Stimulated activated naive B cell treated with anti-CD40 and anti-IgM and Interleukin-4, amounts not matched to agents 10 μg/mL and 1 μg/mL and 100 μg/mL, for 72 hours (primary cell): ENCODE measurements at regions not wholly inside any gene's neighbourhood (a gene's known extent, or its start where the extent isn't known, plus 50 kb on each side); places are given as distances from the start of the nearest gene placed in this dataset.
"Not testable (repeated sequence)": the region's sequence is repeated elsewhere in the genome, so short reads cannot be mapped to it uniquely, and the experiment has no call there.

Experiments used
- ATAC-seq, 2 donors: fragments of 150-1000 bp; cut with Tn5 transposase; replicated peaks; 2 replicates each; pipeline ENCODE4 v1.10.0; 2021; ENCODE audit warnings: moderate library complexity in 1 of 2
- DNase-seq: peaks from one replicate; pipeline ENCODE4 v3.0.0; 2021
- H3K27ac Mint-ChIP-seq: one replicate; pipeline ENCODE4 v1.8.0; 2022; ENCODE audit warnings: mild to moderate bottlenecking, mixed read lengths
- H3K27me3 Mint-ChIP-seq, 2 donors: one replicate each; pipeline ENCODE4 v1.8.0; 2022; ENCODE audit warnings: mixed read lengths in 2 of 2
- H3K36me3 Mint-ChIP-seq, 2 donors: one replicate each; pipeline ENCODE4 v1.8.0; 2022; ENCODE audit warnings: mixed read lengths in 2 of 2, mild to moderate bottlenecking in 1 of 2
- H3K4me1 Mint-ChIP-seq, 2 donors: one replicate each; pipeline ENCODE4 v1.8.0; 2022; ENCODE audit warnings: mixed read lengths in 2 of 2, mild to moderate bottlenecking in 1 of 2
- H3K4me3 Mint-ChIP-seq, 2 donors: one replicate each; pipeline ENCODE4 v1.8.0; 2022; ENCODE audit warnings: mild to moderate bottlenecking in 2 of 2, mixed read lengths in 2 of 2, moderate library complexity in 1 of 2
- H3K9me3 Mint-ChIP-seq, 2 donors: one replicate each; pipeline ENCODE4 v1.8.0; 2022; ENCODE audit warnings: mixed read lengths in 2 of 2, mild to moderate bottlenecking in 1 of 2

GRCh38 chr10:33771856-33772255 is 437.4 kb upstream of the NRP1 start:
- not testable (repeated sequence) for H3K9me3 Mint-ChIP-seq, H3K4me3 Mint-ChIP-seq, H3K27ac Mint-ChIP-seq, ATAC-seq, DNase-seq, H3K36me3 Mint-ChIP-seq, H3K27me3 Mint-ChIP-seq
- H3K4me1 Mint-ChIP-seq = peaks cover 28 to 44% of the 10 kb centered on the region in 2 donors

- no peak overlapping the region for H3K27ac Mint-ChIP-seq
- H3K4me3 Mint-ChIP-seq = no peak overlapping the region
- no peaks in the 10 kb centered on the region for H3K36me3 Mint-ChIP-seq
- no peaks in the 10 kb centered on the region for H3K4me1 Mint-ChIP-seq
- H3K27me3 Mint-ChIP-seq = no peaks in the 10 kb centered on the region
- peaks cover 2 to 4% of the 10 kb centered on the region in 2 donors for H3K9me3 Mint-ChIP-seq
- ATAC-seq = no peak
- no peak for DNase-seq
Measured at GRCh38 chr10:33764694-33765185, 430.3 kb upstream of the NRP1 start.

- Mint-ChIP-seq H3K36me3 (no peaks in the 10 kb centered on the region), H3K27me3 (no peaks in the 10 kb centered on the region), H3K9me3 (peaks cover 2 to 4% of the 10 kb centered on the region in 2 donors), H3K27ac (no peak overlapping the region), H3K4me3 (no peak overlapping the region), H3K4me1 (no peaks in the 10 kb centered on the region)
- ATAC-seq (no peak), DNase-seq (no peak)
Measured at GRCh38 chr10:33760056-33760943, 425.8 kb upstream of the NRP1 start.

- DNase-seq = no peak
- Mint-ChIP-seq H3K27ac (no peak overlapping the region), H3K4me3 (no peak overlapping the region), H3K9me3 (peaks cover 2 to 4% of the 10 kb centered on the region in 2 donors), H3K27me3 (no peaks in the 10 kb centered on the region), H3K36me3 (no peaks in the 10 kb centered on the region), H3K4me1 (no peaks in the 10 kb centered on the region)
- ATAC-seq = no peak
Measured at GRCh38 chr10:33759191-33759590, 424.7 kb upstream of the NRP1 start.

GRCh38 chr10:33758299-33758698 is 423.8 kb upstream of the NRP1 start:
- Mint-ChIP-seq H3K27ac (no peak overlapping the region), H3K9me3 (peaks cover 2 to 4% of the 10 kb centered on the region in 2 donors), H3K4me3 (no peak overlapping the region), H3K4me1 (no peaks in the 10 kb centered on the region), H3K27me3 (no peaks in the 10 kb centered on the region), H3K36me3 (no peaks in the 10 kb centered on the region)
- ATAC-seq (no peak), DNase-seq (no peak)

- H3K4me3 Mint-ChIP-seq = no peak overlapping the region
- H3K36me3 Mint-ChIP-seq = no peaks in the 10 kb centered on the region
- ATAC-seq (no peak), DNase-seq (no peak)
- H3K27me3 Mint-ChIP-seq = no peaks in the 10 kb centered on the region
- H3K9me3 Mint-ChIP-seq = no peaks in the 10 kb centered on the region
- no peaks in the 10 kb centered on the region for H3K4me1 Mint-ChIP-seq
- H3K27ac Mint-ChIP-seq = no peak overlapping the region
Measured at GRCh38 chr10:33754052-33754451, 419.6 kb upstream of the NRP1 start.

GRCh38 chr10:33753389-33753788 is 418.9 kb upstream of the NRP1 start:
- no peak for ATAC-seq
- no peak for DNase-seq
- no peaks in the 10 kb centered on the region for H3K36me3 Mint-ChIP-seq

GRCh38 chr10:33749790-33750189 is 415.3 kb upstream of the NRP1 start:
- Mint-ChIP-seq H3K27ac (no peak overlapping the region), H3K36me3 (no peaks in the 10 kb centered on the region), H3K9me3 (no peaks in the 10 kb centered on the region), H3K4me1 (no peaks in the 10 kb centered on the region), H3K4me3 (no peak overlapping the region), H3K27me3 (no peaks in the 10 kb centered on the region)
- DNase-seq = no peak
- peak in 1 of 2 donors; percentile 34 for ATAC-seq

More at GRCh38 chr10:33753389-33753788, 418.9 kb upstream of the NRP1 start:
- no peaks in the 10 kb centered on the region for H3K27me3 Mint-ChIP-seq
- no peak overlapping the region for H3K27ac Mint-ChIP-seq
- no peaks in the 10 kb centered on the region for H3K9me3 Mint-ChIP-seq
- no peak overlapping the region for H3K4me3 Mint-ChIP-seq
- no peaks in the 10 kb centered on the region for H3K4me1 Mint-ChIP-seq

GRCh38 chr10:33749067-33749735 is 414.7 kb upstream of the NRP1 start:
- DNase-seq = no peak
- H3K4me3 Mint-ChIP-seq = no peak overlapping the region

GRCh38 chr10:33746836-33747268 is 412.4 kb upstream of the NRP1 start:
- no peaks in the 10 kb centered on the region for H3K9me3 Mint-ChIP-seq
- no peak overlapping the region for H3K4me3 Mint-ChIP-seq
- DNase-seq = no peak
- H3K4me1 Mint-ChIP-seq = peaks cover 0 to 1% of the 10 kb centered on the region in 2 donors
- H3K27ac Mint-ChIP-seq = no peak overlapping the region
- no peaks in the 10 kb centered on the region for H3K36me3 Mint-ChIP-seq
- ATAC-seq = peak in 1 of 2 donors; percentile 36
- no peaks in the 10 kb centered on the region for H3K27me3 Mint-ChIP-seq

More at GRCh38 chr10:33749067-33749735, 414.7 kb upstream of the NRP1 start:
- Mint-ChIP-seq H3K27ac (no peak overlapping the region), H3K27me3 (no peaks in the 10 kb centered on the region), H3K36me3 (no peaks in the 10 kb centered on the region), H3K9me3 (no peaks in the 10 kb centered on the region), H3K4me1 (no peaks in the 10 kb centered on the region)
- ATAC-seq = no peak

GRCh38 chr10:33746186-33746585 is 411.7 kb upstream of the NRP1 start:
- Mint-ChIP-seq H3K4me1 (peaks cover 0 to 1% of the 10 kb centered on the region in 2 donors), H3K36me3 (no peaks in the 10 kb centered on the region), H3K4me3 (no peak overlapping the region), H3K9me3 (no peaks in the 10 kb centered on the region), H3K27ac (no peak overlapping the region), H3K27me3 (no peaks in the 10 kb centered on the region)
- DNase-seq (no peak), ATAC-seq (no peak)

- no peaks in the 10 kb centered on the region for H3K36me3 Mint-ChIP-seq
- DNase-seq = no peak
- H3K4me1 Mint-ChIP-seq = peaks cover 0 to 1% of the 10 kb centered on the region in 2 donors
- no peaks in the 10 kb centered on the region for H3K27me3 Mint-ChIP-seq
- no peak overlapping the region for H3K27ac Mint-ChIP-seq
- no peak for ATAC-seq
- H3K9me3 Mint-ChIP-seq = peaks cover 0 to 3% of the 10 kb centered on the region in 2 donors
- H3K4me3 Mint-ChIP-seq = no peak overlapping the region
Measured at GRCh38 chr10:33743429-33743857, 409.0 kb upstream of the NRP1 start.

- DNase-seq (no peak), ATAC-seq (no peak)
- H3K9me3 Mint-ChIP-seq = peaks cover 0 to 3% of the 10 kb centered on the region in 2 donors
Measured at GRCh38 chr10:33739031-33739430, 404.6 kb upstream of the NRP1 start.

GRCh38 chr10:33735464-33735923 is 401.0 kb upstream of the NRP1 start:
- Mint-ChIP-seq H3K27ac (no peak overlapping the region), H3K36me3 (no peaks in the 10 kb centered on the region), H3K4me1 (no peaks in the 10 kb centered on the region), H3K9me3 (peaks cover 4 to 7% of the 10 kb centered on the region in 2 donors), H3K4me3 (no peak overlapping the region), H3K27me3 (peaks cover 4 to 5% of the 10 kb centered on the region in 2 donors)
- no peak for ATAC-seq
- DNase-seq = no peak

More at GRCh38 chr10:33739031-33739430, 404.6 kb upstream of the NRP1 start:
- Mint-ChIP-seq H3K4me1 (peaks cover 0 to 1% of the 10 kb centered on the region in 2 donors), H3K27ac (no peak overlapping the region), H3K4me3 (no peak overlapping the region), H3K27me3 (no peaks in the 10 kb centered on the region), H3K36me3 (no peaks in the 10 kb centered on the region)
